GM19025 (cell line): ENCODE measurements at regions not wholly inside any gene's neighbourhood (a gene's known extent, or its start where the extent isn't known, plus 50 kb on each side); places are given as distances from the start of the nearest gene placed in this dataset.

Source experiments
- ATAC-seq: cut with Tn5 transposase; IDR thresholded peaks from one replicate; pipeline ENCODE4 v1.9.1; 2021; ENCODE audit warnings: mild to moderate bottlenecking, low read depth, moderate library complexity; ENCODE audit not compliant: unreplicated experiment

GRCh38 chr12:108066583-108067577 lies 62.2 kb upstream of the WSCD2 start:
- ATAC-seq, result no peak

GRCh38 chr12:108069651-108070165 lies 59.4 kb upstream of the WSCD2 start:
- ATAC-seq, result no peak

- ATAC-seq, result no peak
Measured at GRCh38 chr12:108075561-108075960, 53.5 kb upstream of the WSCD2 start.

GRCh38 chr12:108076556-108076955 lies 52.5 kb upstream of the WSCD2 start:
- no peak for ATAC-seq

GRCh38 chr12:108078428-108078827 lies 50.7 kb upstream of the WSCD2 start:
- ATAC-seq, result no peak
